PC-3 (cell line): ENCODE measurements at regions not wholly inside any gene's neighbourhood (a gene's known extent, or its start where the extent isn't known, plus 50 kb on each side); places are given as distances from the start of the nearest gene placed in this dataset.

ENCODE experiments used
- CTCF ChIP-seq: fragments of 300-600 bp; sonication (generic); conservative IDR thresholded peaks from 2 replicates; pipeline ENCODE4 v1.5.1; 2017; ENCODE audit warnings: antibody characterized with exemption, low read depth, mild to moderate bottlenecking, low read length
- EZH2 ChIP-seq: fragments of 300-600 bp; sonication (generic); IDR thresholded peaks from one replicate; pipeline ENCODE4 v1.6.1; 2017; ENCODE audit warnings: antibody characterized with exemption, mild to moderate bottlenecking, low read length; ENCODE audit not compliant: unreplicated experiment
- EZH2phosphoT487 ChIP-seq: fragments of 300-600 bp; sonication (generic); IDR thresholded peaks from 2 replicates; pipeline ENCODE4 v1.6.1; 2018; ENCODE audit warnings: mild to moderate bottlenecking, antibody characterized with exemption, low read length, borderline replicate concordance

- TF ChIP-seq CTCF (no peak), EZH2 (no peak), EZH2phosphoT487 (no peak)
Measured at GRCh38 chr14:27881646-27882045, 884.9 kb upstream of the FOXG1 start.
